Neuronal stem cell (in vitro differentiated cells): ENCODE measurements at regions not wholly inside any gene's neighbourhood (a gene's known extent, or its start where the extent isn't known, plus 50 kb on each side); places are given as distances from the start of the nearest gene placed in this dataset.

ENCODE experiments used
- DNase-seq: peaks from one replicate; pipeline ENCODE4 v3.0.0-alpha.2; 2013; ENCODE audit warnings: low spot score
- H2AFZ ChIP-seq: one replicate; pipeline ENCODE4 v1.6.1; 2013; ENCODE audit warnings: mild to moderate bottlenecking, low read length, inconsistent platforms
- H2AK5ac ChIP-seq: 2 replicates; pipeline ENCODE4 v1.6.1; 2013; ENCODE audit warnings: low read depth, mild to moderate bottlenecking, inconsistent platforms, low read length, moderate library complexity, mixed read lengths
- H2BK120ac ChIP-seq: 2 replicates; pipeline ENCODE4 v1.6.1; 2013; ENCODE audit warnings: low read depth, mild to moderate bottlenecking, inconsistent platforms, low read length, moderate library complexity, mixed read lengths
- H2BK12ac ChIP-seq: one replicate; pipeline ENCODE4 v1.6.1; 2013; ENCODE audit warnings: low read length, inconsistent platforms
- H2BK15ac ChIP-seq: 2 replicates; pipeline ENCODE4 v1.6.1; 2013; ENCODE audit warnings: mild to moderate bottlenecking, low read length, inconsistent platforms, mixed read lengths
- H2BK5ac ChIP-seq: one replicate; pipeline ENCODE4 v1.6.1; 2013; ENCODE audit warnings: inconsistent platforms, mild to moderate bottlenecking, low read length, moderate library complexity
- H3K14ac ChIP-seq: one replicate; pipeline ENCODE4 v1.6.1; 2013; ENCODE audit warnings: low read length, inconsistent platforms
- H3K18ac ChIP-seq: 2 replicates; pipeline ENCODE4 v1.6.1; 2013; ENCODE audit warnings: low read length, inconsistent platforms
- H3K23ac ChIP-seq: 2 replicates; pipeline ENCODE4 v1.6.1; 2013; ENCODE audit warnings: low read depth, mild to moderate bottlenecking, mixed read lengths, low read length, inconsistent platforms; ENCODE audit not compliant: poor library complexity
- H3K27ac ChIP-seq: replicated peaks from 3 replicates; pipeline ENCODE4 v1.5.1; 2013; ENCODE audit warnings: low read length, inconsistent platforms
- H3K27me3 ChIP-seq, 3 experiments: 2 replicates each; pipeline ENCODE4 v1.6.1; 2013; ENCODE audit warnings: low read length in 3 of 3, mild to moderate bottlenecking in 2 of 3, inconsistent platforms in 1 of 3, low read depth in 1 of 3, mixed read lengths in 1 of 3, moderate library complexity in 1 of 3; ENCODE audit not compliant: control insufficient read depth in 3 of 3, insufficient read depth in 3 of 3
- H3K36me3 ChIP-seq, 2 donors: replicated peaks in 1 of 2; 2 replicates each; pipeline ENCODE4 v1.6.1; 2013; ENCODE audit warnings: low read length in 2 of 2; ENCODE audit not compliant: control insufficient read depth in 2 of 2, insufficient read depth in 2 of 2
- H3K4ac ChIP-seq: 2 replicates; pipeline ENCODE4 v1.6.1; 2013; ENCODE audit warnings: inconsistent platforms, mild to moderate bottlenecking, low read length, moderate library complexity
- H3K4me1 ChIP-seq, 2 donors: 1 replicate in 1 of 2; 2 replicates in 1 of 2; pipeline ENCODE4 v1.6.1; 2013; ENCODE audit warnings: low read length in 2 of 2, low read depth in 1 of 2; ENCODE audit not compliant: control insufficient read depth in 2 of 2, insufficient read depth in 1 of 2
- H3K4me2 ChIP-seq: one replicate; pipeline ENCODE4 v1.6.1; 2013; ENCODE audit warnings: mild to moderate bottlenecking, low read length, inconsistent platforms; ENCODE audit not compliant: insufficient read depth, poor library complexity, severe bottlenecking
- H3K4me3 ChIP-seq, 2 donors: 2 replicates each; pipeline ENCODE4 v1.5.1; 2013; ENCODE audit warnings: low read length in 2 of 2, mild to moderate bottlenecking in 2 of 2, inconsistent platforms in 1 of 2, moderate library complexity in 1 of 2
- H3K79me1 ChIP-seq: one replicate; pipeline ENCODE4 v1.6.1; 2013; ENCODE audit warnings: low read depth, mild to moderate bottlenecking, inconsistent platforms, low read length, moderate library complexity
- H3K9ac ChIP-seq: one replicate; pipeline ENCODE4 v1.6.1; 2013; ENCODE audit warnings: mild to moderate bottlenecking, low read depth, low read length, inconsistent platforms; ENCODE audit not compliant: poor library complexity
- H3K9me3 ChIP-seq, 2 donors: replicated peaks in 1 of 2; 2 replicates each; pipeline versions ENCODE3 to v1.6.1; 2013; ENCODE audit warnings: low read length in 2 of 2, mild to moderate bottlenecking in 2 of 2, inconsistent platforms in 1 of 2, low read depth in 1 of 2, mixed read lengths in 1 of 2, moderate library complexity in 1 of 2; ENCODE audit not compliant: control insufficient read depth in 2 of 2, insufficient read depth in 1 of 2
- H4K8ac ChIP-seq: one replicate; pipeline ENCODE4 v1.6.1; 2013; ENCODE audit warnings: low read depth, mild to moderate bottlenecking, inconsistent platforms, low read length, moderate library complexity
- H4K91ac ChIP-seq: one replicate; pipeline ENCODE4 v1.6.1; 2013; ENCODE audit warnings: low read length, low read depth, mild to moderate bottlenecking, inconsistent platforms; ENCODE audit not compliant: poor library complexity
- WGBS, 2 donors: extraction: QIAGEN DNeasy Blood & Tissue Kit; methylation state at CpG; one replicate each; pipeline ENCODE4 v1.1.7; 2013; ENCODE audit warnings: missing lambda C conversion rate in 2 of 2, mixed read lengths in 1 of 2; ENCODE audit not compliant: insufficient read length in 2 of 2, insufficient replicate concordance in 1 of 2; ENCODE audit errors: extremely low coverage in 2 of 2; 5-methylcytosine and 5-hydroxymethylcytosine counted together

DNA sequence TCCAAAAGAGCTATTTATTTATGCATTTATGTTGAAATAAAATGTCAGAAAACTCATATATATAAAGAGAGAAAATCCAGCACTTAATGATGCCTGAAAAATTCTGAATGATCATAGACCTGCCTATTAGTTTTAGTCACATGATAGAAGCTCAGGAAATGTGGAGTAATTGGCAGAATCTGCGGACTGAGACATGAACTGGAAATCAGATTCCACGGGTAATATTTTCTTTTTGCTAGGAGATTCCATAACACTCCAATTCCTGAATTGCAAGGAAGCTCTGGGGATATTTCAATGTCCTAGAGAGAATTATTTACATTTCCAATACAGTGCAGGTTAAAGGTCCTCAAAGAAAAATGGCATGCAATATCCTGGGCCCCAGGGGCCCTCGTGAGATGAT is 778.8 kb downstream of the SEMA5A start:
- Histone ChIP-seq H3K14ac (no peak overlapping the region), H3K79me1 (no peaks in the 10 kb centered on the region), H2BK12ac (no peak overlapping the region), H3K36me3 (no peaks in the 10 kb centered on the region), H4K8ac (no peak overlapping the region), H3K4me3 (no peak overlapping the region), H2BK15ac (no peak overlapping the region), H2AFZ (no peak overlapping the region), H3K23ac (no peak overlapping the region), H3K9me3 (no peaks in the 10 kb centered on the region), H3K9ac (no peak overlapping the region), H4K91ac (no peak overlapping the region), H3K4me1 (no peaks in the 10 kb centered on the region), H3K4ac (no peak overlapping the region), H3K18ac (no peak overlapping the region), H2BK120ac (no peak overlapping the region), H3K27me3 (no peaks in the 10 kb centered on the region), H3K27ac (no peak overlapping the region), H2AK5ac (no peak overlapping the region), H3K4me2 (no peak overlapping the region), H2BK5ac (no peak overlapping the region)
- WGBS, 2 donors = no CpG with 5 or more reads among the region's 3 CpGs
- DNase-seq = no peak

DNA sequence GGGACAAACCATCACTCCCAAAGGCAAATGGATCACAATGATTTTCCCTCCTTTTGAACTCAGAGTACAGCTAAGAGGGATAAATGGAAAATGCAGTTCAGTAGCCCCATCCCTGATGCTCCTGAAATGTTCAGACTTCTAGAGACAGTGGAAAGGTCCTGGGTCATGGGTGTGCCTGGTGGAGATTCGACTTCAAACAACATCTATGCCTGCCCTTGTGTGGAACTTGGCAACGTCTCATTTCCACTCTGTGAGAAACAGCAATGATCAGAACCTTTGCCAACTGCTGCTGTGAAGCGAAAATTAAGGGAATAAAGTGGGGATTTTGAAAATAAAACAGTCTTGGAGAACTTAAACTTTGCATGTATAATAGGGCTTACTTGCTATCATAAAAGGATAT is 778.1 kb downstream of the SEMA5A start:
- no CpG with 5 or more reads among the region's 3 CpGs for WGBS, 2 donors
- Histone ChIP-seq H3K9me3 (no peaks in the 10 kb centered on the region), H4K91ac (no peak overlapping the region), H4K8ac (no peak overlapping the region), H3K27me3 (no peaks in the 10 kb centered on the region), H2BK120ac (no peak overlapping the region), H2BK5ac (no peak overlapping the region), H2AFZ (no peak overlapping the region), H2AK5ac (no peak overlapping the region), H3K4ac (no peak overlapping the region), H3K4me3 (no peak overlapping the region), H3K4me2 (no peak overlapping the region), H2BK15ac (no peak overlapping the region), H3K27ac (no peak overlapping the region), H3K36me3 (no peaks in the 10 kb centered on the region), H3K4me1 (no peaks in the 10 kb centered on the region), H3K79me1 (no peaks in the 10 kb centered on the region), H3K14ac (no peak overlapping the region), H3K9ac (no peak overlapping the region), H2BK12ac (no peak overlapping the region), H3K18ac (no peak overlapping the region), H3K23ac (no peak overlapping the region)
- no peak for DNase-seq

DNA sequence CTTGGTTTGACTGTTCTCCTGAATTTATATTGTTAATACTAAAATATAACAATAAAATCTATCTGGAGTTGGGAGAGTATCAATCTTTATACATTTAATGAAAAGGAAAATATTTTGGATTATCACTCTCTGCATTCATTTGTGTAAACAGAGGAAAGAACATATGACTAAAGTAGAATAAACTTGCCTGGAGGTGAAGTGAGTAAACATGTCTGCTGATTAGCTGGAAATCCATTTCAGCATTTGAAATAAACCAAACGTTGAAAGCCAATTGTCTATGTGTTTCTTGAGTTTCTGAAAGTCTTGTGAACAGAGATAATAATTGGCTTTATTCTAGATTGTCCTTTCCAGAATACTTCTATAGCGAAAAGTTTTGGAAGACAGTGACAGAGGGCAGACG is 776.2 kb downstream of the SEMA5A start:
- Histone ChIP-seq H3K79me1 (no peaks in the 10 kb centered on the region), H2AFZ (no peak overlapping the region), H3K4ac (no peak overlapping the region), H3K14ac (no peak overlapping the region), H3K27me3 (no peaks in the 10 kb centered on the region), H2BK120ac (no peak overlapping the region), H3K9me3 (no peaks in the 10 kb centered on the region), H2BK12ac (no peak overlapping the region), H3K18ac (no peak overlapping the region), H3K27ac (no peak overlapping the region), H4K8ac (no peak overlapping the region), H3K4me1 (no peaks in the 10 kb centered on the region), H3K9ac (no peak overlapping the region), H2BK15ac (no peak overlapping the region), H3K36me3 (no peaks in the 10 kb centered on the region), H3K23ac (no peak overlapping the region), H3K4me3 (no peak overlapping the region), H4K91ac (no peak overlapping the region), H2BK5ac (no peak overlapping the region), H2AK5ac (no peak overlapping the region), H3K4me2 (no peak overlapping the region)
- no CpG with 5 or more reads among the region's 3 CpGs for WGBS, 2 donors
- no peak for DNase-seq

- no peak overlapping the region for H2AK5ac ChIP-seq
- H3K4me1 ChIP-seq = no peaks in the 10 kb centered on the region
- no peak overlapping the region for H2BK12ac ChIP-seq
- H3K9me3 ChIP-seq = no peaks in the 10 kb centered on the region
- H3K18ac ChIP-seq = no peak overlapping the region
- no peak overlapping the region for H3K27ac ChIP-seq
- H2BK15ac ChIP-seq = no peak overlapping the region
- H3K9ac ChIP-seq = no peak overlapping the region
- H2AFZ ChIP-seq = no peak overlapping the region
- no peak overlapping the region for H3K4me3 ChIP-seq
- no peaks in the 10 kb centered on the region for H3K79me1 ChIP-seq
- no peak overlapping the region for H3K14ac ChIP-seq
- H3K4me2 ChIP-seq = no peak overlapping the region
- H2BK5ac ChIP-seq = no peak overlapping the region
- H3K27me3 ChIP-seq = no peaks in the 10 kb centered on the region
- no peak overlapping the region for H3K4ac ChIP-seq
- H2BK120ac ChIP-seq = no peak overlapping the region
- H4K8ac ChIP-seq = no peak overlapping the region
- H3K36me3 ChIP-seq = no peaks in the 10 kb centered on the region
- no peak overlapping the region for H4K91ac ChIP-seq
- WGBS, 2 donors = no CpG with 5 or more reads among the region's 3 CpGs
- no peak overlapping the region for H3K23ac ChIP-seq
- DNase-seq = no peak
These were observed 775.4 kb downstream of the SEMA5A start for GRCh38 chr5:8770431-8770830.
